ENCODE measurements at regions not wholly inside any gene's neighbourhood (a gene's known extent, or its start where the extent isn't known, plus 50 kb on each side); places are given as distances from the start of the nearest gene placed in this dataset.
"Not testable (repeated sequence)": the region's sequence is repeated elsewhere in the genome, so short reads cannot be mapped to it uniquely, and the experiment has no call there.

- not testable (repeated sequence) for TF ChIP-seq CTCF (conservative IDR thresholded peaks at IDR 0.05); ZFX (IDR thresholded peaks at IDR 0.05)
Measured at GRCh38 chr16:34062620-34063253, 603.3 kb downstream of the TP53TG3F start.

Measured in C4-2B (cell line).